ENCODE measurements at regions not wholly inside any gene's neighbourhood (a gene's known extent, or its start where the extent isn't known, plus 50 kb on each side); places are given as distances from the start of the nearest gene placed in this dataset.
"Not testable (repeated sequence)": the region's sequence is repeated elsewhere in the genome, so short reads cannot be mapped to it uniquely, and the experiment has no call there.

DNA sequence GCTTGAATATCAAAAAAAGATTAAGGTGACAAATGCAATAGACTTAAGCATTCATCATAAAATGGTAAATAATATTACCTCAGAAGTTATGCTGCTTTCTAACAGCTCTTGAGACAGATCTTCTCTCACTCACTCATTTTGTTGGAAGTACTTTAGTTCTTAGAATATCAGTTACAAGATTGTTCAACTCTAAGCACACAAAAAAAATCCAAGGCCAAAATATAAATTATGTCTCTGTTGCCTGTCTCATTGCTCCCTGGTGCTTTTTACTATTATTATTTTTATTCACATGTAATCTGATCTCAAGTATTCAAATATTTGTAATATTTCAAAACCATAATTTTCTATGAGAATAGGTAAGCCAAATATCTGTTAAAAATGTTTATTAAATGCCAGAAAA is 259.4 kb upstream of the HSF2 start:
- no peak for DNase-seq

DNA sequence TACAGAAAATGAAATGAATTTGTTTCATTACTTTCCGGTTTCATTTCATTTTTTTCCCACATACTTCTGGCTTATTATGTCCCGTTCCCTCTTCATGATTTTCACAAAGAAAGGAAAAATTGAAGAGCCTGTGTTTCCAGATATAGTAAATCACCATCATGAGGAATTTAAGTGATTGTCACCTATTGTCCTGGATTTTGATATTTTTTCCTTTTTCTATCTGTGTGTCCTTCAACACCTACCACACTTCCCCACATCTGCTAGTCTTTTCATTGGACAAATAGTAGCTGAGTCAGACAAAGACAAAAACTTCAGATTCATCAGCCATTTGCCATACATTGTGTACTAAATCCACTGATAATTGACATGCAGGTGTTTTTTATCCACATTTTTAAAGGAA is 258.2 kb upstream of the HSF2 start:
- no peak for DNase-seq

GRCh38 chr6:122143813-122144601 is 255.4 kb upstream of the HSF2 start:
- DNase-seq = no peak

DNA sequence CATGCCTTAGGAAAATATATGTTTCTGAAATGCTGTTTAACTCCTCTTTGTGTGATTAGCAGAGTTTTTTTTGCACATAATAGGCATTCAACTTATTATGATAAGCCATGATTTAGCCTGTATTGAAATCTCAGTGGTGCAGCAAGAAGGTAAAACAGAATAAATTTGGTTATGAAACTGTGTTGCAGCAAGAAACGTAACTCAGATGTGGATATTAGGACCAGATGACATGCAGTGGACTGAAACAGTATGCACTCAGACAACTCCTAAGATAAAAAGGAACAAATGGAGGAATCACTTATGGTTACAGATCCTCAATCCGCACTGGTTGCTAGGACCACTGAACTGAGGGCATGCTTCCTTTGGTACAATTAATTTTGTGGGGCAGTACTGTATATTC is 254.2 kb upstream of the HSF2 start:
- no peak for DNase-seq

DNA sequence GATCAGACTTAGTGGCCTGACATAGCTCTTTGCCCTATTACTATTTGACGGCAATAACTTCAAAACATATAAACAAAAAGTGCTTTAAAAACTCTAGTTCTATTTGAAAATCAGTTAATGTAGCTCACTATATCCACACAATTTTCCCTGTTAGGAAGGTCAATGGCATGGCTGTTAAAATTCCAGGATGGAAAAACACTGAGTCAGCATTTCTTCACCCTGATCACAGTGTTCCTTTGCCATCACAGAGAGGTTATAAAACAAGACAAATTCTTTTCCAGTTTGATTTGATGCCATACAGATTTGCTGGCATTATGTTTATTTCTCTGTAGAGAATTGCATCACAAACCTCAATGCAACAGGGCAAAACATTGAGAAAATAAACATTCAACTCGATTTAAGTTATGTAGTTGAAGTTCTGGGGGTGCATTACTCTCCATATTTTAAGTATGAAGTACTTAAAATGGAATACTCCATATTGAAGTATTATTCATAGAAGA is 253.7 kb upstream of the HSF2 start:
- no peak for DNase-seq

DNA sequence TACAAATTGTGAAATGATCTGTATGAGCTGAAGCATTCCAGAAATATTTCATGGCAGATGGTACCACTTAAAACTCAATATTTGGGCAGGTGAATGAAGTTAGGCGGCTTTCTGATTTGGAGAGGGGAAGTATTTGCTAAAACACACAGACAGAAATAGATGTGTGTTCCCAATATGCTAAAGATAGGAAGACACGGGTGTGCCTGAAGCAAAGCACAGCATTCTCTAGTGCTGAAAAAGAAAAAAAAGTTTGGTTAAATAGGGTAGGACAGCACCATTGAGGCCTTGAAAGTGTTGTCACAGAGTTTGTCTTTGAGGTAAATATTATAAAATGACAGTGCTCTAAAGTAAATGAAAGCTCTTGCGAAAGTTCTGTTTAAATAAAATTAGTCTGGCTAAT is 252.2 kb upstream of the HSF2 start:
- DNase-seq = no peak

- peak; percentile 49 for DNase-seq
Observed at GRCh38 chr6:122151066-122151465, 248.4 kb upstream of the HSF2 start.

GRCh38 chr6:122151763-122152162 is 247.7 kb upstream of the HSF2 start:
- DNase-seq = no peak

- no peak for DNase-seq
Observed at GRCh38 chr6:122153557-122153956, 245.9 kb upstream of the HSF2 start.

DNA sequence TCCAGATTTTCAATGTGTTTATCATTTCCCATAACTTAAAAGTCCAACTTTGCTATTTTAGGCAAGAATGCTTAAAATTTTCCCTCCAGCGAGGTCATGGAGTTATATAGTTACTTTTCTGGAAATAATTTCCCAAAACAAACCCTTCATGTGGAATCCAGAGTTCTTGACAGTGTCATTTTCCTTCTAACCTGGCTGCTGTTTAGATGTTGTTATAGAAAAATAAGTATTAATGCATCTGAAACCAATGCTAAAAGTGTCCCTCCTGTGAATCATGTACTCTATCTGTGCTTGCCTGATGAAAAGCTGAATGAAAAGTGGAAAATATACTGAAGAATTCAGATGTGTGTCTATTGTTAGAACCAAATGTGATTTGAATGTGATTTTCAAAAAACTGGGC is 245.3 kb upstream of the HSF2 start:
- DNase-seq = no peak

DNA sequence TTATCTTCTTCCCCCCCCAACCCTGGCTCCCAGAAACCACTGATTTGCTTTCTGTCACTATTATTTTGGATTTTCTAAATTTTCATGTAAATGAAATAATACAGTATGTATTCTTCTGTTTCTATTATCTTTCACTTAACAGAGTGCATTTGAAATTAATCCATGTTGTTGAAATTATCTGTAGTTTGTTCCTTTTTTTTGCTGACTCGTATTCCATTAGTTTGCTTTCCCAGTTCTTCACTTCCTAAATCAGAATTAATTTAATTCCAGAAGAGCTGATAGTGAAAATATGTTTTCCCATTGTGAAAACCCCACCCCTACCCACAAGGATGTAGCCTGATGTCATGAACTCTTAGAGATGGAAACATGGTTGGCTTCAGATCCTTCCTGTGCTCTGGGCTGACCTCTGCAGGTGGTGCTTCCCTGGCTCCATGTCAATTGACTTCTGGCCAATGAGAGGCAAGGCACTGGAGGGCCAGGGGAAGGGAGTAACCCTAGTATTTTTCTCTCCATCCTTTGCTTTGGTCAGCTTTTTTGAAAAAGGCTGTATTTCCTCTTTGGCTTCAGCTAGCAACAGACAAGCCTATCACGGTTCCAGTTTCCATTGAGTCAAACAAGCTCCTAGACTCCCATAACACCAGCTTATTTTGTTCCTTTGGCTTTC is 244.4 kb upstream of the HSF2 start:
- no peak for DNase-seq

- no peak for DNase-seq
Observed at GRCh38 chr6:122161136-122161535, 238.3 kb upstream of the HSF2 start.

DNA sequence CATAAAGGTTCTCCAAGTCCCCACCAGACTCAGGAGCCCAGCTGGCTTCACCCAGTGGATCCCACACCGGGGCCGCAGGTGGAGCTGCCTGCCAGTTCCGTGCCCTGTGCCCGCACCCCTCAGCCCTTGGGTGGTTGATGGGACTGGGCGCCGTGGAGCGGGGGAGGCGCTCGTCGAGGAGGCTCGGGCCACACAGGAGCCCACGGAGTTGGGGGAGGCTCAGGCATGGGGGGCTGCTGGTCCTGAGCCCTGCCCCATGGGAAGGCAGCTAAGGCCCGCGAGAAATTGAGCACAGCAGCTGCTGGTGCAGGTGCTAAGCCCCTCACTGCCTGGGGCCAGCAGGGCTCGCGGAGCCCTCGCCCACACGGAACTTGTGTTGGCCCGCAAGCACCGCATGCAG is 234.4 kb upstream of the HSF2 start:
- DNase-seq = no peak

DNA sequence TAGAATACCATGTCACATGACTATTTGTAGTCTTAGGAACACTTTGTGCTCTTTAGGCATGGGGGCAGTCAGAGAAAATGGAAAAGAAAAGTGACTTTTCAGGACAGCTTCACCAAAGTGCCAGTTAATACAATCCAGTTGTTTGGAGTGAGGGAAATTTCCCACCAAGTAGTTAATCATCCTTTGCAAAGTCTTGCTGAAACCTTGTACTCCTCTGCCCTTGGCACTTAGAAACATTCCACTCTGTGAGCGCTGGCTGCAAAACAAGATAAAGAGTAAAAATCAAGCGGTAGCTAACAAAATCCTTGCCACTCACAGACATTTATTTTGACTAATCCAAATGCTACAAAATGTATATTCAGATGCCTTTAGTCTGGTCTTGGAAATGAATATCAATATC is 229.2 kb upstream of the HSF2 start:
- DNase-seq = no peak

DNA sequence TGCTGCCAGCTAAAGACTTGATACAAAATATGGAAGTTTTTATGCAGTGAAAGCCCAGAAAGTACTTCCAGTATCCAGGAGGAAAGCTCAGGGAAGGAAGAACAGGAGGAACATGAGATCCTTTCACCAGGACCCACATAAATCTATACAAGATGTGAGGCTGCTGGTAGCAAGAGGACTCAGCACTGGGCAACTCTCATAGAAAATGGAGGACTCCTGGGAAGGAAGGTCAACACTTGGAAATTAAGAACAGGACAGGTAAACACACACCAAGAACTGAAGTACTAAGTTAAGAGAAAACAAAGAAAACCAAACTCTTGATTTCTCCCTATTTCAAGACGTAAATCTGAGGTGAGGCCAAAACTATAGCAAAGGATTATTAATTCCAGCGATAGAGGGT is 220.5 kb upstream of the HSF2 start:
- DNase-seq = no peak

GRCh38 chr6:122180132-122180531 is 219.3 kb upstream of the HSF2 start:
- peak; percentile 15 for DNase-seq

DNA sequence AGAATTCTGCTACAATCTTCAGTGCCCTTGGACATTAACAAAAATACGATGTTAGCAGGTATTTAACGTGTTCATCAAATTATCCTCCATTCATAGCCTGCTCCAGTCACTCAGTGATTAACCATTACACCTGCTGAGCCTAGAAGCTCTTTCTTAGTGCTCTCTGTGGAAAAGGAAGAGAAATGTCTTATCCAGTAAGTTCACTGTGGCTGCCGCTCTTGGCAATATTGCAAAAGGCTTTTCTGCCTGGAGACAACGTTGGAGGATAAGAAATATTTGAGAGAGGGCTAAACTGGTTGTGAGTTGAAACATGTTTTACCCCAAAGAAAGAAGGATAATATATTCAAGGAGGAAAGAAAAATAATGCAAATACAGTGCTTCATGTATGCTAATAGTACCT is 217.4 kb upstream of the HSF2 start:
- DNase-seq = no peak

- DNase-seq = peak; percentile 44
Observed at GRCh38 chr6:122184401-122184827, 215.0 kb upstream of the HSF2 start.

- DNase-seq = not testable (repeated sequence)
Observed at GRCh38 chr6:122185458-122185857, 214.0 kb upstream of the HSF2 start.

DNA sequence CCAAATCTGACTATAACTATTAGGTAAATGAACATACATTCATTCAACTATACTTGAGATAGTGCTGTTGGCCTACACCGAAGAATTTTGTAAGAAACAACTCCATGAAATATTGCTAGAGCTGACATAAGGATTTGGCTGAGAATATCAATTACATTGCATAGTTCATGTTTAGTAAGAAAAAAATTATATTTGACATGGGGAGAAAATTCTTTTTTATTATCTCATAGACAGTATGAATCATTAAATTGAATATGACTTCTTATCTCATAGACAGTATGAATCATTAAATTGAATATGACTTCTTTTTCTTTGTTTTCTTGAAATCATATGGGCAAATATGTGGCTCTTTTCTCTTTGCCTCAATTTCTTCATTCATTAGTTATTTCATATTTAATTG is 212.3 kb upstream of the HSF2 start:
- no peak for DNase-seq

- no peak for DNase-seq
Observed at GRCh38 chr6:122198922-122199321, 200.5 kb upstream of the HSF2 start.

GRCh38 chr6:122200440-122200839 is 199.0 kb upstream of the HSF2 start:
- DNase-seq = peak; percentile 8

- peak; percentile 16 for DNase-seq
Observed at GRCh38 chr6:122202576-122203137, 196.8 kb upstream of the HSF2 start.

DNA sequence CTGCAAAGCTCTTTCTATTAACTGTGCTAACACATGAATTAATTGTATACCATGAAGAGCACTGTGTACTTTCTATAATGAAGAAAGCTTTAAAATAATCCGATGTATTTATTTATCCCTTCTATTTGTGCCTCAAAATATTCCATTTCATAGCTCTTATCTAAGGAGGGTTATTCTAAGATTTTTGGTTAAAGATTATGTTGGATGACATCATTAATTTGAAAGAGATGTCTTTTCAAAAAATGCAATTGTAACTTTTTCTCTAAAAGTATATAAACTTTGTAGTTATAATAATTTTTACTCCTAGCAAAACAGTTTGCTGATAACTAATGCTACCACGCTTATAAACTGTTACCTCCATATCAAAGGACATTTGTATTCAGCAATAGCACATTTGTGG is 192.4 kb upstream of the HSF2 start:
- DNase-seq = no peak
